GM12878 (cell line): ENCODE measurements at regions not wholly inside any gene's neighbourhood (a gene's known extent, or its start where the extent isn't known, plus 50 kb on each side); places are given as distances from the start of the nearest gene placed in this dataset.

Experiments
- ATAC-seq: fragments of 200-7000 bp; cut with Tn5 transposase; 3 replicates; pipeline ENCODE4 v1.9.1; 2020; ENCODE audit warnings: mild to moderate bottlenecking, moderate library complexity
- BruUV-seq: library from RNA; stranded (reverse); fragments of 400-500 nt; replicated peaks from 2 replicates; lab custom pipeline; 2021; lab: Mats Ljungman, UMichigan
- CTCF ChIA-PET: fragments of 300-600 bp; sonication (Branson Sonifier 250); formaldehyde crosslinking; extraction: SDS; loops from one replicate; lab custom pipeline; 2021; ENCODE audit warnings: inconsistent platforms; lab: Yijun Ruan, JAX
- POLR2A ChIA-PET: fragments of 350-600 bp; formaldehyde crosslinking; extraction: SDS; loops from one replicate; lab custom pipeline; 2021; ENCODE audit warnings: inconsistent platforms; lab: Charles Lee
- RAD21 ChIA-PET: fragments of 300-600 bp; sonication (Branson Sonifier 250); formaldehyde crosslinking; loops from one replicate; lab custom pipeline; 2023; ENCODE audit warnings: antibody characterized with exemption; ENCODE audit not compliant: unreplicated experiment; lab: Charles Lee
- SMC1A ChIA-PET: fragments of 300-600 bp; sonication (Branson Sonifier 250); formaldehyde crosslinking; loops from one replicate; lab custom pipeline; 2023; ENCODE audit not compliant: unreplicated experiment, uncharacterized antibody; lab: Charles Lee
- DNase-seq: peaks from one replicate; pipeline ENCODE4 v3.0.0-alpha.2; 2011; ENCODE audit warnings: low read depth, low spot score
- FAIRE-seq: peaks from 3 replicates; lab custom pipeline; 2011; peaks lifted over from hg19 to GRCh38; lab: Jason Lieb, UNC
- H2AFZ ChIP-seq: 2 replicates; pipeline ENCODE4 v1.6.0; 2011; ENCODE audit warnings: low read depth, low read length, control low read depth; ENCODE audit not compliant: control insufficient read depth
- H3K27ac ChIP-seq: 2 replicates; pipeline ENCODE4 v1.5.1; 2011; ENCODE audit warnings: control low read depth; ENCODE audit not compliant: control insufficient read depth, insufficient read depth
- H3K27me3 ChIP-seq, 2 experiments: replicated peaks in 1 of 2; 2 replicates each; pipeline versions ENCODE4 v1.6.0 to v1.6.1; 2011; ENCODE audit warnings: low read length in 1 of 2; ENCODE audit not compliant: control insufficient read depth in 2 of 2, insufficient read depth in 2 of 2
- H3K36me3 ChIP-seq, 2 experiments: 2 replicates each; pipeline ENCODE4 v1.5.1; 2011; ENCODE audit warnings: low read length in 1 of 2; ENCODE audit not compliant: control insufficient read depth in 2 of 2, insufficient read depth in 2 of 2
- H3K4me1 ChIP-seq: 2 replicates; pipeline ENCODE4 v1.6.1; 2011; ENCODE audit warnings: mild to moderate bottlenecking, low read length, moderate library complexity, mixed read lengths; ENCODE audit not compliant: control insufficient read depth, insufficient read depth
- H3K4me2 ChIP-seq: 2 replicates; pipeline ENCODE4 v1.6.0; 2011; ENCODE audit warnings: control low read depth; ENCODE audit not compliant: control insufficient read depth, insufficient read depth
- H3K4me3 ChIP-seq: fragments of 200-600 bp; sonication (generic); 2 replicates; pipeline ENCODE4 v1.5.1; 2016
- H3K79me2 ChIP-seq: 2 replicates; pipeline ENCODE4 v1.6.0; 2011; ENCODE audit warnings: low read length; ENCODE audit not compliant: control insufficient read depth, insufficient read depth
- H3K9ac ChIP-seq: 2 replicates; pipeline ENCODE4 v1.8.0; 2011; ENCODE audit warnings: low read length, control low read depth, mixed read lengths; ENCODE audit not compliant: control insufficient read depth, insufficient read depth
- H3K9me3 ChIP-seq: replicated peaks from 3 replicates; pipeline ENCODE4 v1.5.1; 2011; ENCODE audit warnings: mild to moderate bottlenecking, low read length; ENCODE audit not compliant: control insufficient read depth, insufficient read depth
- H4K20me1 ChIP-seq: 2 replicates; pipeline ENCODE4 v1.6.0; 2011; ENCODE audit not compliant: control insufficient read depth, insufficient read depth
- ATF7 ChIP-seq: fragments of 450-650 bp; IDR thresholded peaks from 2 replicates; pipeline ENCODE4 v1.6.1; 2016; ENCODE audit warnings: low read depth, mild to moderate bottlenecking
- BMI1 ChIP-seq: fragments of 450-650 bp; IDR thresholded peaks from 2 replicates; pipeline ENCODE4 v1.6.1; 2016; ENCODE audit warnings: mild to moderate bottlenecking, moderate library complexity, borderline replicate concordance
- CEBPB ChIP-seq, 2 experiments: fragments of 150-350 bp in 1 of 2; IDR thresholded peaks; 2 replicates each; pipeline ENCODE4 v1.6.1; 2012 to 2014; ENCODE audit warnings: low read depth in 2 of 2, low read length in 2 of 2, borderline replicate concordance in 1 of 2, inconsistent platforms in 1 of 2
- CREM ChIP-seq: IDR thresholded peaks from 2 replicates; pipeline ENCODE4 v1.6.1; 2014; ENCODE audit warnings: antibody characterized with exemption, low read depth
- EP300 ChIP-seq, 2 experiments: fragments of 150-350 bp in 1 of 2; IDR thresholded peaks; 2 replicates each; pipeline ENCODE4 v1.6.1; 2011 to 2012; ENCODE audit warnings: low read depth in 2 of 2, low read length in 2 of 2, borderline replicate concordance in 1 of 2, improper control_type of control experiment in 1 of 2, inconsistent platforms in 1 of 2; ENCODE audit not compliant: control insufficient read depth in 1 of 2
- ESRRA ChIP-seq: IDR thresholded peaks from 2 replicates; pipeline ENCODE4 v1.6.1; 2012; ENCODE audit warnings: mild to moderate bottlenecking, low read length, improper control_type of control experiment
- JUNB ChIP-seq: IDR thresholded peaks from 2 replicates; pipeline ENCODE4 v1.6.1; 2016; ENCODE audit warnings: antibody characterized with exemption, mild to moderate bottlenecking
- MEF2A ChIP-seq: IDR thresholded peaks from 2 replicates; pipeline ENCODE4 v1.6.1; 2011; ENCODE audit warnings: low read depth, mild to moderate bottlenecking, low read length, moderate library complexity; ENCODE audit not compliant: insufficient read depth
- NBN ChIP-seq: fragments of 450-650 bp; IDR thresholded peaks from 2 replicates; pipeline ENCODE4 v1.6.1; 2016
- NFXL1 ChIP-seq: fragments of 450-650 bp; IDR thresholded peaks from 2 replicates; pipeline ENCODE4 v1.6.1; 2017; ENCODE audit warnings: antibody characterized with exemption, mild to moderate bottlenecking, borderline replicate concordance
- PAX5 ChIP-seq: IDR thresholded peaks from 2 replicates; pipeline ENCODE4 v1.6.1; 2011; ENCODE audit warnings: low read depth, low read length, borderline replicate concordance
- POLR2AphosphoS2 ChIP-seq: IDR thresholded peaks from 2 replicates; pipeline ENCODE4 v1.6.1; 2011; ENCODE audit warnings: low read depth, mild to moderate bottlenecking, low read length, improper control_type of control experiment, moderate library complexity
- TAF1 ChIP-seq: IDR thresholded peaks from 2 replicates; pipeline ENCODE4 v1.6.1; 2011; ENCODE audit warnings: mild to moderate bottlenecking, low read depth, low read length, borderline replicate concordance
- TBL1XR1 ChIP-seq: IDR thresholded peaks from 2 replicates; pipeline ENCODE4 v1.6.1; 2012; ENCODE audit warnings: low read depth, low read length, improper control_type of control experiment
- ZBTB33 ChIP-seq: fragments of 450-650 bp; IDR thresholded peaks from 2 replicates; pipeline ENCODE4 v1.6.1; 2017; ENCODE audit warnings: mild to moderate bottlenecking
- ZNF217 ChIP-seq: fragments of 450-650 bp; IDR thresholded peaks from 2 replicates; pipeline ENCODE4 v1.6.1; 2017; ENCODE audit warnings: antibody characterized with exemption, mild to moderate bottlenecking
- WGBS: methylation state at CpG from one replicate; pipeline ENCODE4 v1.1.6; 2016; ENCODE audit warnings: low lambda C conversion rate; ENCODE audit not compliant: insufficient replicate concordance, insufficient coverage; ENCODE audit errors: missing lambda C conversion rate; 5-methylcytosine and 5-hydroxymethylcytosine counted together
- in situ Hi-C: fragments of 300-500 bp; cut with MboI; formaldehyde crosslinking; loops from 9 replicates; pipeline ENCODE4 v1.14.3; 2018; ENCODE audit warnings: mixed read lengths
- intact Hi-C: fragments of 100-400 bp; cut with micrococcal nuclease; formaldehyde crosslinking; loops from one replicate; pipeline ENCODE4 v1.14.2; 2022; ENCODE audit not compliant: unreplicated experiment
- TF ChIP-seq, protein P1 (sequence below): fragments of 450-650 bp; IDR thresholded peaks from 2 replicates; pipeline ENCODE4 v1.6.1; 2017; ENCODE audit warnings: low read depth, mild to moderate bottlenecking, moderate library complexity
- TF ChIP-seq, protein P2 (sequence below): IDR thresholded peaks from 2 replicates; pipeline ENCODE4 v1.6.1; 2011; ENCODE audit warnings: borderline replicate concordance, low read depth, mild to moderate bottlenecking, moderate library complexity, mixed read lengths, low read length; ENCODE audit not compliant: insufficient read depth; ENCODE audit errors: extremely low read length

DNA sequence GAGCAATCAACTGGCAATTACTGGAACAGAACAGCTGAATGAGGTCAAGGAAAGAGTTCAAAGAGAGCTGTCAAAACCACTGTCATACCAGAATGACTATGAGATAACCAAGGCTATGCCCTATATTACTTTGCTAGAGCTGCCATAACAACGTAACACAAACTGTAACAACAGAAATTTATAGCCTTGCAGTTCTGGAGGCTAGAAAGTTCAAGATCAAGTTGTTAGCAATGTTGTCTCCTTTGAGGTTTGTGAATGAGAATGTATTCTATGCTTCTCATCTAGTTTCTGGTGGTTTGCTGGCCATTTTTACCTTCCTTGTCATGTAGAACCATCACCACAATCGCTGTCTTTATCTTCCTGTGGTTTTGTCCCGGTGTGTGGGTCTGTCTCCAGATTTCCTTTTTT lies 1323.0 kb upstream of the GJE1 start:
- no TSS peak for BruUV-seq
- no peak overlapping the region for H3K4me3 ChIP-seq
- no peaks in the 10 kb centered on the region for H3K79me2 ChIP-seq
- ChIA-PET SMC1A (interaction anchor here (1.0 to 2.2 kb wide), 3 partner anchors 10 to 171 kb away, joined by 3 to 7 read pairs (median 4); no protein-coding TSS in a partner anchor), RAD21 (interaction anchor here (2.1 kb wide), 1 partner anchor 36 kb away, joined by 5 read pairs; no protein-coding TSS in a partner anchor), CTCF (interaction anchor here (1.0 kb wide), 1 partner anchor 36 kb away, joined by 3 read pairs; no protein-coding TSS in a partner anchor), POLR2A (interaction anchor here (0.6 kb wide), 1 partner anchor 1013 kb away, joined by 4 read pairs; no protein-coding TSS in a partner anchor)
- H3K4me2 ChIP-seq: 0 out of 2 replicates have a peak overlapping the region, but pooled peaks have one; percentile 17
- no peak overlapping the region for H3K9ac ChIP-seq
- WGBS: 0% methylated on average over 2 of the region's 3 CpGs
- no peaks in the 10 kb centered on the region for H4K20me1 ChIP-seq
- no peak overlapping the region for H3K27ac ChIP-seq
- H3K36me3 ChIP-seq: no peaks in the 10 kb centered on the region
- H2AFZ ChIP-seq: 0 out of 2 replicates have a peak overlapping the region, but pooled peaks have one; percentile 12
- DNase-seq: peak; percentile 35
- H3K4me1 ChIP-seq: no peaks in the 10 kb centered on the region; the same call in 1 of the 2 replicates
- ATAC-seq: peak; percentile 95
- peak; percentile 74 for FAIRE-seq
- no peaks in the 10 kb centered on the region; the same call in 2 of the 3 replicates for H3K9me3 ChIP-seq
- in situ Hi-C loops: no loop called here
- intact Hi-C loops: no loop called here
- H3K27me3 ChIP-seq: no peaks in the 10 kb centered on the region
- TF ChIP-seq MEF2A (0 out of 2 replicates have a peak, but pooled peaks have one; percentile 50), ESRRA (no peak), EP300 (IDR thresholded peaks at IDR 0.05; ENCODE audit: borderline replicate concordance in 1 of 2, control insufficient read depth in 1 of 2, low read depth in 2 of 2, low read length in 2 of 2) (peak; percentile 72 to 87; a peak in 3 of 4 replicates), TBL1XR1 (no peak), POLR2AphosphoS2 (no peak), ZBTB33 (no peak), CREM (peak; percentile 83), PAX5 (peak; percentile 58; the same call in 1 of the 2 replicates), CEBPB (IDR thresholded peaks at IDR 0.05; ENCODE audit: borderline replicate concordance in 1 of 2, low read depth in 2 of 2, low read length in 2 of 2) (no peak), ATF7 (peak; percentile 63; the same call in 1 of the 2 replicates), ZNF217 (peak; percentile 80), BMI1 (peak; percentile 86), TAF1 (no peak), NFXL1 (no peak), JUNB (peak; percentile 93), NBN (no peak)
- TF ChIP-seq, protein P1, sequence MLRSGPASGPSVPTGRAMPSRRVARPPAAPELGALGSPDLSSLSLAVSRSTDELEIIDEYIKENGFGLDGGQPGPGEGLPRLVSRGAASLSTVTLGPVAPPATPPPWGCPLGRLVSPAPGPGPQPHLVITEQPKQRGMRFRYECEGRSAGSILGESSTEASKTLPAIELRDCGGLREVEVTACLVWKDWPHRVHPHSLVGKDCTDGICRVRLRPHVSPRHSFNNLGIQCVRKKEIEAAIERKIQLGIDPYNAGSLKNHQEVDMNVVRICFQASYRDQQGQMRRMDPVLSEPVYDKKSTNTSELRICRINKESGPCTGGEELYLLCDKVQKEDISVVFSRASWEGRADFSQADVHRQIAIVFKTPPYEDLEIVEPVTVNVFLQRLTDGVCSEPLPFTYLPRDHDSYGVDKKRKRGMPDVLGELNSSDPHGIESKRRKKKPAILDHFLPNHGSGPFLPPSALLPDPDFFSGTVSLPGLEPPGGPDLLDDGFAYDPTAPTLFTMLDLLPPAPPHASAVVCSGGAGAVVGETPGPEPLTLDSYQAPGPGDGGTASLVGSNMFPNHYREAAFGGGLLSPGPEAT: no peak
- TF ChIP-seq, protein P2, sequence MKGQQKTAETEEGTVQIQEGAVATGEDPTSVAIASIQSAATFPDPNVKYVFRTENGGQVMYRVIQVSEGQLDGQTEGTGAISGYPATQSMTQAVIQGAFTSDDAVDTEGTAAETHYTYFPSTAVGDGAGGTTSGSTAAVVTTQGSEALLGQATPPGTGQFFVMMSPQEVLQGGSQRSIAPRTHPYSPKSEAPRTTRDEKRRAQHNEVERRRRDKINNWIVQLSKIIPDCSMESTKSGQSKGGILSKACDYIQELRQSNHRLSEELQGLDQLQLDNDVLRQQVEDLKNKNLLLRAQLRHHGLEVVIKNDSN: no peak
